Hematopoietic multipotent progenitor cell treated with erythropoietin and hydrocortisone succinate and interleukin-3 and kit ligand, for 6 days (in vitro differentiated cells): ENCODE measurements at regions not wholly inside any gene's neighbourhood (a gene's known extent, or its start where the extent isn't known, plus 50 kb on each side); places are given as distances from the start of the nearest gene placed in this dataset.

Experiments
- DNase-seq: peaks from one replicate; pipeline ENCODE4 v3.0.0-alpha.2; 2015

DNA sequence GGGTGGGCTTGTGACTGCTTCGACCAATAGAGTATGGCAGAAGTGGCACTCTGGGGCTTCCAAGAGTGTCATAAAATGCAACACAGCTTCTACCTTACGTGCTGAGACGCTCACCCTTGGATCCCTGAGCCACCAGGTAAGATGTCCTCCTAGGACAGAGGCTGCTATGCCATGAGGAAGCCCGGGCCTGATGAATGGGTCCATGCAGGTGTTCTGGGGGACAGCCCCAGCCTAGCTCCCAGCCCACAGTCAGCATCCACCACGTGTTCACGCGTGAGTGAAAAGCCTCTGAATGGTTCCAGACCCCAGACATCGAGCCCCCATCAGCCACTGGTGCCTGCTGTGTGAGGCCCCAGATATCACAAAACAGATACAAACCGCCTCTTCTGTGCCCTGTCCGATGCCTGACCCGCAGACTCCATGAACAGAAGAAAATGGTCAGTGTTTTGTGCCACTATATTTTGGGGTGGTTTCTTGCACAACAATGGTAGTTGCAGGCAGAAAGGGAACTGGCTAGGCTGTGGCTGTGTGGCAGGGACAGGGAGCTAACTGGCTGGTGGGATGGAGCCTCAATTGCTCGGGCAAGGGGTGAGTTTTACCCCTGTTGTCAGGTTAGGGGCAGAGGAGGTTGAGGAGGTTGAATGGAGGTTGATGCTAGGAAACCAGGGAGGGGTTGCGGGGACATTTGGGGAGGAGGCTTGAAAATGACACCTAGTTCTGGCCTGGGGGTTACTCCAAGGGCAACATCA lies 92.2 kb downstream of the LINGO1 start:
- no peak for DNase-seq

DNA sequence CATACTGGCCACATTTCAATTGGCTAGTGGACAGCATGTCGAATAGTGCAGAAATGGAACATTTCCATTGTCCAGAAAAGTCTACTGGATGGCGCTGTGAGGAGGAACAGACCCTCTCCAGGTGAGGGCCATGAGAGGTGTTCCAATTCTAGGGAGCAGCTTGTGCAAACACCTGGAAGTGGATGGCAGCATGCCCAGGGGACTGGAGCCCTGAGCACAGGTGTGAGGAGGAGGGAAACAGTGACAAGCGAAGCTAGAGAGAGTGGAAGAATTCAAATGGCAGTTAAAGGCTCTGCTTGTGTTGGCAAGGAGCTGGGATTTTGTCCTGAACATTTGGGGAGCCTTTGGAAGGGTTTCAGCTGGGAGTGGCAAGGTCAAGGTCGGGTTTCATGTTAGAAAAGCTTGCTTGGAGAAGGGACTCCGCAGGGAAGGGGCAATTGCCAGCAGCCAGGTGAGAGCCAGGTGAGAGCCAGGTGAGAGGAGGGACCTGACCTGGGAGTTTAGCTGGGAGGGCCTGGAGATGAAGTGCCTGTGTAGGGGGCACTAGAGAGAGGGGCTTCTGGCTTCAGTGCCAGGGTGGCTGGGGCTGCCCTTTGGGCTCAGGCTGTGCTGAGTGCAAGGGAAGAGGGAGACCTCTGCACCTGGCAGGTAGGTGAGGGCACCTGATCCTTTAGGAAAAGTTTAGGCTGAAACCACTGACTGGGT lies 93.8 kb downstream of the LINGO1 start:
- DNase-seq: no peak

DNA sequence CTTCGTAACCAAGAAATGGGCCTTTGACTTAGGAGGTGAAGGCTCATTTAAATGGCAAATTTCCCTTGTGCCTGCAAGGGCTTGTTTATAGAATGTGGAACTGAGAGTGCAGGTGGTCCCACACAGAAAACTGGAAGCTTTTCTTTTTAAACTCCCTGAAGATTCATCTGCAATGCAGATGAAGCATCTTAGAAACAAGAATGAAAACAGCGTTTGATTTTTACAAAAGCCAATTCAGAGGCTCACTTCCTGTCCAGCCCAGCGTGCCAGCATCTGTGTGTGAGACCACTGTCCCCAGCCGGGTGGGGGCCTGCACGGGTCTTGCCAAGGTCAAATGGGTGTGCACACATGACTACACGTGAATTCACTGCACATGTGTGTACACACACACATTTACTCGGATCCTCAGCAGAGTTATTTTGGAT lies 94.7 kb downstream of the LINGO1 start:
- no peak for DNase-seq

DNA sequence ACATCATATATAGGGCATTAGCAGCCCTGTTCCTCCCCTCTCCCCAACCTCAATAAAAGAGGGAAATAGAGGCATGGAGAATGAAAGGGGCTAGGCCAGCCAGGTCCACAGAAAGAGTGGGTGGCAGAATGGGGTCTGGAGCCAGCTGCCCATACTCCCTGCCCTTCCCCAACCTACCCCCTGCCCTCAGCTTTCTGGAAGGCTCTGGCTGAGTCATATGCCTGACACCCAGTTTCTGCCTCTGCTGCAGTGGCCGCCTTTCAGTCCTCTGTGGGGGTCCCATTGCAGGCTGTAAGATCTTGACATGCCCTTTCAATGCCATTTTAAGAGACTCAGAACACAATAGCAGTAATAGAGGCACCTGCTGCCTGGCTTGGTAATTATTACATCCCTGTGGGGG lies 95.7 kb downstream of the LINGO1 start:
- no peak for DNase-seq

DNA sequence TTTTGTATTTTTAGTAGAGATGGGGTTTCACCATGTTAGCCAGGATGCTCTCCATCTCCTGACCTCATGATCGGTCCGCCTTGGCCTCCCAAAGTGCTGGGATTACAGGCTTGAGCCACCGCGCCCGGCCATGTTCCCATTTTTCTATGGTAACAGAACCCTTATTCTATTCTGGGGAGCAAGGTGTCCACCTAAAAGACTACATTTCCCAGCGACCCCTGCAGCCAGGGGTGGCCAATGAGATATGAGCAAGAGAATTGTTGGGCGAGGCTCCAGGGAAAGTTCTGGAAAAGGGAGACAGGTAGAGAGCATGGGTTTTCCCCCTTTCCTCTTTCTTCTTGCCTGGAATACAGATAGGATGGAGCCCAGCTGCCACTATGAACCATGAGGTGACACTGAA lies 96.9 kb downstream of the LINGO1 start:
- no peak for DNase-seq
